ENCODE measurements at regions not wholly inside any gene's neighbourhood (a gene's known extent, or its start where the extent isn't known, plus 50 kb on each side); places are given as distances from the start of the nearest gene placed in this dataset.

DNA sequence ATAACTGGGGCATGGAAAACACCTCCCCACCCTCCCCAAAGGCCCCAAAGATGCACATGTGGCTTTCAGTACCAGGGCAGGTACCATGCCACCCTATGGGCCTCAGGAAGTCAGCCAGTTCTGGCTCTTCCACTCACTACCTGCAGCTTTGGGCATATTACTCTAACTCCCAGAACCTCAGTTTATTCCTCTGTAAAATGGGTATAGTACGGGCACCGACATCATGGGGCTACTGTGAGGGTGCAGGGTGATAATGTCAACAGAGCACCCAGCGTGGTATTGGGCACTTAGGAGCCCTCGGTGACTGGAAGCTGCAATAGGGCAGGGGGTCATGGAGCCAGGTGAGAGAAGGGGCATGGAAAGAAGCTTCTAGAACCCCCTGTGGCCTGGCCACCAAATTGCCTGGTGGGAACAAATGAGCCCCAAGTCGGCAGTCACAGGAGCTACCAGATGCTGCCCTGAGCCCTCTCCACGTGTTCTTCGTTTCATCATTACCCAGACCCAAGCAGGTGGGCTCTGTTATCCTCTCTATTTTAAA, 512.1 kb downstream of the SHQ1 start:
- TF ChIP-seq, protein P1, sequence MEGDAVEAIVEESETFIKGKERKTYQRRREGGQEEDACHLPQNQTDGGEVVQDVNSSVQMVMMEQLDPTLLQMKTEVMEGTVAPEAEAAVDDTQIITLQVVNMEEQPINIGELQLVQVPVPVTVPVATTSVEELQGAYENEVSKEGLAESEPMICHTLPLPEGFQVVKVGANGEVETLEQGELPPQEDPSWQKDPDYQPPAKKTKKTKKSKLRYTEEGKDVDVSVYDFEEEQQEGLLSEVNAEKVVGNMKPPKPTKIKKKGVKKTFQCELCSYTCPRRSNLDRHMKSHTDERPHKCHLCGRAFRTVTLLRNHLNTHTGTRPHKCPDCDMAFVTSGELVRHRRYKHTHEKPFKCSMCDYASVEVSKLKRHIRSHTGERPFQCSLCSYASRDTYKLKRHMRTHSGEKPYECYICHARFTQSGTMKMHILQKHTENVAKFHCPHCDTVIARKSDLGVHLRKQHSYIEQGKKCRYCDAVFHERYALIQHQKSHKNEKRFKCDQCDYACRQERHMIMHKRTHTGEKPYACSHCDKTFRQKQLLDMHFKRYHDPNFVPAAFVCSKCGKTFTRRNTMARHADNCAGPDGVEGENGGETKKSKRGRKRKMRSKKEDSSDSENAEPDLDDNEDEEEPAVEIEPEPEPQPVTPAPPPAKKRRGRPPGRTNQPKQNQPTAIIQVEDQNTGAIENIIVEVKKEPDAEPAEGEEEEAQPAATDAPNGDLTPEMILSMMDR (IDR thresholded peaks at IDR 0.05; ENCODE audit: insufficient read depth, low read length, poor library complexity, severe bottlenecking), result no peak
- DNase-seq (ENCODE audit: low read depth), result no peak
- Histone ChIP-seq H3K27me3 (ENCODE audit: control insufficient read depth, insufficient read depth, low read length) (peaks cover 5% of the 10 kb centered on the region), H3K4me3 (ENCODE audit: low read depth, low read length) (no peak overlapping the region), H3K36me3 (ENCODE audit: control insufficient read depth, insufficient read depth, low read length) (no peaks in the 10 kb centered on the region)

GRCh38 chr3:72335458-72336095, 512.7 kb downstream of the SHQ1 start:
- peaks cover 5% of the 10 kb centered on the region for H3K27me3 ChIP-seq (ENCODE audit: control insufficient read depth, insufficient read depth, low read length)
- TF ChIP-seq, protein P1 (IDR thresholded peaks at IDR 0.05; ENCODE audit: insufficient read depth, low read length, poor library complexity, severe bottlenecking), result no peak

DNA sequence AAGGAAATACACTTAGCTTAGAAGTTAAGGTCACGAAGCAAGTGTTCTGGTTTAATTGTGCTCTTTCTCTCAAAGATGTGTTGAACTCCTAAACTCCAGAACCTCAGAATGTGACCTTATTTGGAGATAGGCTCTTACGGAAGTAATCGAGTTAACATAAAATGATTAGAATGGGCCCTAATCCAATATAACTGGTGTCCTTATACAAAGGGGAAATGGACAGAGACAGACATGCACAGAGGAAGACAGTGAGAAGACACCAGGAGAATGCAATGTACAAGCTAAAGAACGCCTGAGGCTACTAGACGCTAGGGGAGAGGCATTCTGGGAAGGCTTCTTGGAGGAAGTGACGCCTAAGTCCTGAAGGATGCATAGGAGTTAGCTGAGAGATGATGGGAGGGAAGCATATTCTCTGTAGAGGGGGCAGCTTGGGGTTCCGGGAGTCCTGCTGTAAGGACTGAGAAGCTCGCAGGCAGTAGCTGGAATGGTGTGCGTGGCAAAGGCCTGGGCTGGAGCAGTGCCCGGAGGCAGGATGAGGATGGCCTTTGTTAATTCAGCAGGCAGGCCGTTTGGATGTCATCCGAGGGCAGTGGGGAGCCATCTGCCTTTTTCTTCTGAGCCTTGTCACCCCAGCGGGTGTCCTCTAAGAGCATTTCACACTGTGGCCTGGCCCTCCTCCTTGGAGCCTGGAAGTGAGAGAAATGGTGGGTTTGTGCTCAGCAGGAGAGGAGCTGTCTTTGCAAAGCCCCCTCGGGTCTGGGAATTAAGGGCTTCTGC, 513.4 kb downstream of the SHQ1 start:
- DNase-seq (ENCODE audit: low read depth), result no peak
- peaks cover 8% of the 10 kb centered on the region for H3K27me3 ChIP-seq (ENCODE audit: control insufficient read depth, insufficient read depth, low read length)
- TF ChIP-seq, protein P1 (IDR thresholded peaks at IDR 0.05; ENCODE audit: insufficient read depth, low read length, poor library complexity, severe bottlenecking), result no peak
- no peaks in the 10 kb centered on the region for H3K36me3 ChIP-seq (ENCODE audit: control insufficient read depth, insufficient read depth, low read length)
- H3K4me3 ChIP-seq (ENCODE audit: low read depth, low read length), result no peak overlapping the region

More at GRCh38 chr3:72335458-72336095, 512.7 kb downstream of the SHQ1 start:
- Histone ChIP-seq H3K4me3 (ENCODE audit: low read depth, low read length) (no peak overlapping the region), H3K36me3 (ENCODE audit: control insufficient read depth, insufficient read depth, low read length) (no peaks in the 10 kb centered on the region)
- no peak for DNase-seq (ENCODE audit: low read depth)

DNA sequence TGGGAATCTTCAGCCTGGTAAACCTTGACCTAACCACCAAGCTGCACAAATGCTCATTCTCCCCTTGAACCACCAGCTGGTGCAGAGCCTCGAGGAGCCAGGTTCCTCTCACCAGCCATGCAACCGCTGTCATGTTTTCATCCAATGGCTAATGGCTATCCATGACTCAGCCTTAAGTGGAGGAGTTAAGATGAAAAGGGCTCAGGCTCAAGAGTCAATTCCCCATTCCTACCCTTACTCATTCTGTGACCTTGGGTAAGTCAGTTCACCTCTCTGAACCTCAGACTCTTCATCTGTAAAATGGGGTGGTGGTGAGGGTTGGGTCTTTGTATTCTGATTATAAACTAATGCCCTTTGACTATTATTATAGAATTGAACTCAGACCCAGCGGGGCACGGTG, 515.6 kb downstream of the SHQ1 start:
- TF ChIP-seq, protein P1 (IDR thresholded peaks at IDR 0.05; ENCODE audit: insufficient read depth, low read length, poor library complexity, severe bottlenecking), result no peak
- Histone ChIP-seq H3K36me3 (ENCODE audit: control insufficient read depth, insufficient read depth, low read length) (no peaks in the 10 kb centered on the region), H3K4me3 (ENCODE audit: low read depth, low read length) (no peak overlapping the region), H3K27me3 (ENCODE audit: control insufficient read depth, insufficient read depth, low read length) (peaks cover 17% of the 10 kb centered on the region)
- no peak for DNase-seq (ENCODE audit: low read depth)

DNA sequence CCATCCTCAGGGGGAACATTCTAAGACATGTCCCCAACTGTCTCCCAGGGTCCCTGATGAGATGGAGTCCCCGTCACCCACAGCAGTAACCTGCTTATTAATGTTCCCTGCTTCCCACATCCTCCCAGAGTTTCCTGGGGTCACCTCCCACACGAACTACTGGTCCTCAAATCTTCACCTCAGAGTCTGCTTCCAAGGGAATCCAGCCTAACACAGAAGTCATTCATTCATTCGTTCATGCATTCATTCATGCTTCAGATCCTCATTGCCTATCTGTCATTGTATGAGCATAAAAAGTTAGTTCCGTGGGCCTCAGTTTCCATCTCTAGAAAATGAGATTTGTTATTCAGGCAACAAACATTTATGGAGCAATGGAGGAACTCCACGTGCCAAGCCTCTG, 516.2 kb downstream of the SHQ1 start:
- H3K36me3 ChIP-seq (ENCODE audit: control insufficient read depth, insufficient read depth, low read length), result no peaks in the 10 kb centered on the region
- H3K4me3 ChIP-seq (ENCODE audit: low read depth, low read length), result no peak overlapping the region
- TF ChIP-seq, protein P1 (IDR thresholded peaks at IDR 0.05; ENCODE audit: insufficient read depth, low read length, poor library complexity, severe bottlenecking), result no peak
- DNase-seq (ENCODE audit: low read depth), result no peak
- peaks cover 17% of the 10 kb centered on the region for H3K27me3 ChIP-seq (ENCODE audit: control insufficient read depth, insufficient read depth, low read length)

Data from kidney epithelial cell (primary cell).